K562 (cell line): ENCODE measurements at regions not wholly inside any gene's neighbourhood (a gene's known extent, or its start where the extent isn't known, plus 50 kb on each side); places are given as distances from the start of the nearest gene placed in this dataset.

Experiments used
- ATF4 ChIP-seq: fragments of 450-650 bp; formaldehyde crosslinking; IDR thresholded peaks from 2 replicates; pipeline ENCODE4 v1.4.0; 2022; ENCODE audit warnings: mild to moderate bottlenecking, moderate library complexity
- BCOR ChIP-seq: fragments of 450-650 bp; IDR thresholded peaks from 2 replicates; pipeline ENCODE4 v1.6.1; 2016
- CBX8 ChIP-seq: fragments of 200-600 bp; sonication (generic); IDR thresholded peaks from 2 replicates; pipeline ENCODE4 v1.6.1; 2012; ENCODE audit warnings: borderline replicate concordance, mixed run types, low read depth, mild to moderate bottlenecking, moderate library complexity, mixed read lengths, low read length, control low read depth, inconsistent platforms; ENCODE audit not compliant: poor library complexity, severe bottlenecking; ENCODE audit errors: extremely low read depth
- CREM ChIP-seq: IDR thresholded peaks from 2 replicates; pipeline ENCODE4 v1.6.1; 2014; ENCODE audit warnings: antibody characterized with exemption, low read depth
- DEAF1 ChIP-seq: fragments of 450-650 bp; formaldehyde crosslinking; IDR thresholded peaks from 2 replicates; pipeline ENCODE4 v1.4.0; 2020; ENCODE audit warnings: mild to moderate bottlenecking, moderate library complexity
- DPF2 ChIP-seq: fragments of 450-650 bp; IDR thresholded peaks from 2 replicates; pipeline ENCODE4 v1.6.1; 2016
- GATA2 ChIP-seq: sonication (generic); formaldehyde crosslinking; IDR thresholded peaks from 2 replicates; pipeline ENCODE4 v1.4.0; 2020; ENCODE audit warnings: mild to moderate bottlenecking, missing genetic modification reagents
- HDAC2 ChIP-seq: fragments of 450-650 bp; IDR thresholded peaks from 2 replicates; pipeline ENCODE4 v1.6.1; 2016; ENCODE audit warnings: mild to moderate bottlenecking
- L3MBTL2 ChIP-seq: fragments of 450-650 bp; IDR thresholded peaks from 2 replicates; pipeline ENCODE4 v1.6.1; 2016; ENCODE audit warnings: mild to moderate bottlenecking, moderate library complexity
- MCM5 ChIP-seq: fragments of 450-650 bp; IDR thresholded peaks from 2 replicates; pipeline ENCODE4 v1.6.1; 2016; ENCODE audit warnings: low read depth
- MEF2D ChIP-seq: conservative IDR thresholded peaks from 2 replicates; pipeline ENCODE4 v1.6.1; 2016; ENCODE audit warnings: low read depth, missing genetic modification characterization, missing compliant biosample characterization
- MIER1 ChIP-seq: fragments of 450-650 bp; IDR thresholded peaks from 2 replicates; pipeline ENCODE4 v1.6.1; 2016; ENCODE audit warnings: antibody characterized with exemption, mild to moderate bottlenecking, low read depth
- POLR2AphosphoS5 ChIP-seq: IDR thresholded peaks from 2 replicates; pipeline ENCODE4 v1.6.1; 2011; ENCODE audit warnings: mild to moderate bottlenecking, low read depth, low read length, moderate library complexity; ENCODE audit not compliant: control insufficient read depth, insufficient read depth
- PYGO2 ChIP-seq: fragments of 450-650 bp; IDR thresholded peaks from 2 replicates; pipeline ENCODE4 v1.6.1; 2016; ENCODE audit warnings: mild to moderate bottlenecking, missing genetic modification characterization, moderate library complexity, missing compliant biosample characterization
- RBFOX2 ChIP-seq: fragments of 200-400 bp; formaldehyde crosslinking; IDR thresholded peaks from 2 replicates; pipeline ENCODE4 v1.6.1; 2017; ENCODE audit warnings: low read depth, mild to moderate bottlenecking, low read length, moderate library complexity
- SRF ChIP-seq, 2 experiments: fragments of 250-450, 450-650 bp in 1 of 2; sonication (Bioruptor Pico) in 1 of 2; sonication (generic) in 1 of 2; formaldehyde crosslinking; IDR thresholded peaks; 2 replicates each; pipeline versions ENCODE4 v1.5.0 to v1.5.1; 2020 to 2022; ENCODE audit warnings: mild to moderate bottlenecking in 1 of 2, missing genetic modification reagents in 1 of 2
- TAF9B ChIP-seq: fragments of 450-650 bp; IDR thresholded peaks from 2 replicates; pipeline ENCODE4 v1.6.1; 2018; ENCODE audit warnings: mild to moderate bottlenecking; ENCODE audit not compliant: partially characterized antibody
- ZFX ChIP-seq: sonication (generic); formaldehyde crosslinking; IDR thresholded peaks from 2 replicates; pipeline ENCODE4 v1.8.0; 2022; ENCODE audit warnings: mild to moderate bottlenecking, missing genetic modification reagents, moderate library complexity
- ZNF436 ChIP-seq: fragments of 250-450, 450-650 bp; sonication (Bioruptor Pico); formaldehyde crosslinking; IDR thresholded peaks from 2 replicates; pipeline ENCODE4 v1.7.0; 2020; ENCODE audit warnings: mild to moderate bottlenecking
- ZNF551 ChIP-seq: fragments of 250-450 bp; sonication (Bioruptor Pico); IDR thresholded peaks from 2 replicates; pipeline ENCODE4 v1.5.0; 2021; ENCODE audit warnings: mild to moderate bottlenecking, moderate library complexity
- TF ChIP-seq, protein P1 (sequence below), 2 experiments: fragments of 450-650 bp; IDR thresholded peaks; 2 replicates each; pipeline ENCODE4 v1.6.1; 2016
- TF ChIP-seq, protein P2 (sequence below): fragments of 150-350 bp; conservative IDR thresholded peaks from 2 replicates; pipeline ENCODE4 v1.6.1; 2014; ENCODE audit warnings: low read length

DNA sequence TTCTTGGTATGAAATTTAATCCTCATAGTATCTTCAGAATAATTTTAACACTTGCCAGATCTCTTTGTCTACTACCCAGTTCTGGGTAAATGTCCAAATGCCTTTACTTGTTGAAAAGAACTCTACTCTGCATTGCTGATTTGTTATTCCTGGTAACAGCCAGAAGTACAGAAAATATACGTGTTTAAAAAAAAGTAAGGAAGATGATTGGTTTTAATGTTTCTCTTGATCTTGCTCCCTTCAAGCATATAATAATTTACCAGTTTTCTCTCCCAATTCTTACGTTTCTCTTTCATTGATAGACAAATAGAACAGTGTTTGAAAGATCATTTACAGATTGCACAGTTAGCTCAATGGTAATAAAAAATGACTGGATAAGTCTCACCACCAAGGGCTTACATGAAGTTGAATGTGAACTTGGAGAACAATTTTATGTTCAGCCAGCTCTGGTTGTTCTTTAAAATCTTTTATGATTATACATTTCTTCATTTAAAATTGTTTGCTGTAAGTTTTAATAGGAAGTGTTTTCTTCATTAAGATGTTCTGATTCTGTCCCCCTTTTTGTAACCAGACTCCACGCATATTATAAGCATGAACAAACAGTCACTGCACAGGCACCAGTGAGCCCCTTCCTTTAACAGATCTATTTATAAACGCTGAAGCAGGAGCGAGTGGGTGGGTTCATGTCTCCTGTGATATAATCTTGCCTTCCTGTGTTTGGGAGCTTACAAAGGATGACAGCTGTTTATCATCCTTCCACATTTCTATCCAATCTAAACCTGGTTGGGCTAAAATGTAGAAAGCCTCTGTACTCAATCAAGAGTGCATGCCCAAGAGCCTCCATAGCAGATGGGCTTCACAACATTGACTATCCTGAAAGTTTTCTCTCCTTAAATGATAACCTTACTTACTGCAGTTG is 299.5 kb downstream of the PRL start (continued):
- TF ChIP-seq DPF2 (peak; percentile 77), ZNF436 (CRISPR knock-in tag) (no peak), MEF2D (tag) (peak; percentile 85), GATA2 (peak; percentile 62; the same call in 1 of the 2 replicates), ZNF551 (CRISPR knock-in tag) (no peak), HDAC2 (peak; percentile 60; the same call in 1 of the 2 replicates), MCM5 (no peak), L3MBTL2 (0 out of 2 replicates have a peak, but pooled peaks have one; percentile 9), CBX8 (no peak), BCOR (no peak), TAF9B (peak; percentile 38), RBFOX2 (peak; percentile 38; the same call in 1 of the 2 replicates), ZFX (CRISPR knock-in tag) (no peak), SRF (CRISPR knock-in tag; IDR thresholded peaks at IDR 0.05) (no peak), MIER1 (no peak), DEAF1 (CRISPR knock-in tag) (no peak), PYGO2 (tag) (no peak), CREM (0 out of 2 replicates have a peak, but pooled peaks have one; percentile 30), POLR2AphosphoS5 (peak; percentile 57; the same call in 1 of the 2 replicates), ATF4 (CRISPR knock-in tag) (no peak)
- TF ChIP-seq, protein P1, sequence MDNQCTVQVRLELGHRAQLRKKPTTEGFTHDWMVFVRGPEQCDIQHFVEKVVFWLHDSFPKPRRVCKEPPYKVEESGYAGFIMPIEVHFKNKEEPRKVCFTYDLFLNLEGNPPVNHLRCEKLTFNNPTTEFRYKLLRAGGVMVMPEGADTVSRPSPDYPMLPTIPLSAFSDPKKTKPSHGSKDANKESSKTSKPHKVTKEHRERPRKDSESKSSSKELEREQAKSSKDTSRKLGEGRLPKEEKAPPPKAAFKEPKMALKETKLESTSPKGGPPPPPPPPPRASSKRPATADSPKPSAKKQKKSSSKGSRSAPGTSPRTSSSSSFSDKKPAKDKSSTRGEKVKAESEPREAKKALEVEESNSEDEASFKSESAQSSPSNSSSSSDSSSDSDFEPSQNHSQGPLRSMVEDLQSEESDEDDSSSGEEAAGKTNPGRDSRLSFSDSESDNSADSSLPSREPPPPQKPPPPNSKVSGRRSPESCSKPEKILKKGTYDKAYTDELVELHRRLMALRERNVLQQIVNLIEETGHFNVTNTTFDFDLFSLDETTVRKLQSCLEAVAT (IDR thresholded peaks at IDR 0.05) = no peak
- TF ChIP-seq, protein P2, sequence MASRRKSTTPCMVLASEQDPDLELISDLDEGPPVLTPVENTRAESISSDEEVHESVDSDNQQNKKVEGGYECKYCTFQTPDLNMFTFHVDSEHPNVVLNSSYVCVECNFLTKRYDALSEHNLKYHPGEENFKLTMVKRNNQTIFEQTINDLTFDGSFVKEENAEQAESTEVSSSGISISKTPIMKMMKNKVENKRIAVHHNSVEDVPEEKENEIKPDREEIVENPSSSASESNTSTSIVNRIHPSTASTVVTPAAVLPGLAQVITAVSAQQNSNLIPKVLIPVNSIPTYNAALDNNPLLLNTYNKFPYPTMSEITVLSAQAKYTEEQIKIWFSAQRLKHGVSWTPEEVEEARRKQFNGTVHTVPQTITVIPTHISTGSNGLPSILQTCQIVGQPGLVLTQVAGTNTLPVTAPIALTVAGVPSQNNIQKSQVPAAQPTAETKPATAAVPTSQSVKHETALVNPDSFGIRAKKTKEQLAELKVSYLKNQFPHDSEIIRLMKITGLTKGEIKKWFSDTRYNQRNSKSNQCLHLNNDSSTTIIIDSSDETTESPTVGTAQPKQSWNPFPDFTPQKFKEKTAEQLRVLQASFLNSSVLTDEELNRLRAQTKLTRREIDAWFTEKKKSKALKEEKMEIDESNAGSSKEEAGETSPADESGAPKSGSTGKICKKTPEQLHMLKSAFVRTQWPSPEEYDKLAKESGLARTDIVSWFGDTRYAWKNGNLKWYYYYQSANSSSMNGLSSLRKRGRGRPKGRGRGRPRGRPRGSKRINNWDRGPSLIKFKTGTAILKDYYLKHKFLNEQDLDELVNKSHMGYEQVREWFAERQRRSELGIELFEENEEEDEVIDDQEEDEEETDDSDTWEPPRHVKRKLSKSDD = no peak
